Aorta (tissue), 5 donors: ENCODE measurements at regions not wholly inside any gene's neighbourhood (a gene's known extent, or its start where the extent isn't known, plus 50 kb on each side); places are given as distances from the start of the nearest gene placed in this dataset.

Source experiments
- ATAC-seq: fragments of 200-7000 bp; cut with Tn5 transposase; one replicate; pipeline ENCODE4 v1.9.1; 2022; ENCODE audit warnings: moderate library complexity; ENCODE audit not compliant: low FRiP score
- DNase-seq, 2 donors: peaks; one replicate each; pipeline ENCODE4 v3.0.0-alpha.2; 2020
- H3K27ac ChIP-seq, 2 donors: one replicate each; pipeline ENCODE4 v1.5.1; 2013; ENCODE audit warnings: low read length in 2 of 2, mild to moderate bottlenecking in 2 of 2, moderate library complexity in 2 of 2, control low read depth in 1 of 2, inconsistent platforms in 1 of 2, low read depth in 1 of 2
- H3K27me3 ChIP-seq, 2 donors: one replicate each; pipeline ENCODE4 v1.6.1; 2013; ENCODE audit warnings: control low read depth in 1 of 2, low read length in 1 of 2, mild to moderate bottlenecking in 1 of 2, moderate library complexity in 1 of 2; ENCODE audit not compliant: insufficient read depth in 2 of 2, control insufficient read depth in 1 of 2
- H3K36me3 ChIP-seq, 2 donors: one replicate each; pipeline ENCODE4 v1.6.1; 2013; ENCODE audit warnings: control low read depth in 1 of 2, low read length in 1 of 2, mild to moderate bottlenecking in 1 of 2; ENCODE audit not compliant: insufficient read depth in 2 of 2, control insufficient read depth in 1 of 2
- H3K4me1 ChIP-seq, 2 donors: one replicate each; pipeline ENCODE4 v1.6.1; 2013; ENCODE audit warnings: low read length in 2 of 2, control low read depth in 1 of 2, mild to moderate bottlenecking in 1 of 2, moderate library complexity in 1 of 2; ENCODE audit not compliant: insufficient read depth in 2 of 2, control insufficient read depth in 1 of 2
- H3K4me3 ChIP-seq, 2 donors: one replicate each; pipeline ENCODE4 v1.5.1; 2013; ENCODE audit warnings: low read length in 2 of 2, control low read depth in 1 of 2, mild to moderate bottlenecking in 1 of 2
- H3K9me3 ChIP-seq: one replicate; pipeline ENCODE4 v1.6.1; 2013; ENCODE audit warnings: mild to moderate bottlenecking, low read length; ENCODE audit not compliant: control insufficient read depth
- WGBS, 2 donors: extraction: QIAGEN DNeasy Blood & Tissue Kit; methylation state at CpG; one replicate each; pipeline ENCODE4 v1.1.7; 2013; 5-methylcytosine and 5-hydroxymethylcytosine counted together
- intact Hi-C, 2 donors: fragments of 100-400 bp; cut with DNase I; formaldehyde crosslinking; loops; one replicate each; pipeline versions ENCODE4 v1.14.2 to v1.15.0; 2022
- donor health status: healthy with polysubstance abuse.
- donor health status: Bipolar disorder and iron deficiency.
- donor health status: DM: no; HTN: no; CAD: no.
- donor health status: DM: no; HTN: no; CAD: no.
- donor health status: DM: yes; HTN: yes; CAD: no.

- Histone ChIP-seq H3K4me1 (no peaks in the 10 kb centered on the region), H3K4me3 (no peak overlapping the region), H3K27me3 (no peaks in the 10 kb centered on the region), H3K9me3 (no peaks in the 10 kb centered on the region), H3K36me3 (no peaks in the 10 kb centered on the region), H3K27ac (no peak overlapping the region)
- intact Hi-C loops: no loop called here
- WGBS, 2 donors: 93 to 94% methylated on average over 7 of the region's 7 CpGs
- DNase-seq (no peak), ATAC-seq (no peak)
Measured at GRCh38 chr2:11932048-11932512, 185.6 kb downstream of the LPIN1 start.

GRCh38 chr2:11932962-11933361, 186.5 kb downstream of the LPIN1 start:
- 78 to 79% methylated on average over 3 of the region's 3 CpGs for WGBS, 2 donors
- Histone ChIP-seq H3K27ac (no peak overlapping the region), H3K27me3 (no peaks in the 10 kb centered on the region), H3K36me3 (no peaks in the 10 kb centered on the region), H3K4me1 (no peaks in the 10 kb centered on the region), H3K9me3 (no peaks in the 10 kb centered on the region), H3K4me3 (no peak overlapping the region)
- no peak for DNase-seq
- no peak for ATAC-seq
- intact Hi-C loops: no loop called here

- no peak for ATAC-seq
- no peaks in the 10 kb centered on the region for H3K36me3 ChIP-seq
- H3K27ac ChIP-seq: no peak overlapping the region
- no peaks in the 10 kb centered on the region for H3K27me3 ChIP-seq
- no peak overlapping the region for H3K4me3 ChIP-seq
- H3K4me1 ChIP-seq: no peaks in the 10 kb centered on the region
- no peak for DNase-seq
- no peaks in the 10 kb centered on the region for H3K9me3 ChIP-seq
- intact Hi-C loops: no loop called here
- 91 to 96% methylated on average over 3 of the region's 3 CpGs for WGBS, 2 donors
Measured at GRCh38 chr2:11933854-11934253, 187.4 kb downstream of the LPIN1 start.

DNA sequence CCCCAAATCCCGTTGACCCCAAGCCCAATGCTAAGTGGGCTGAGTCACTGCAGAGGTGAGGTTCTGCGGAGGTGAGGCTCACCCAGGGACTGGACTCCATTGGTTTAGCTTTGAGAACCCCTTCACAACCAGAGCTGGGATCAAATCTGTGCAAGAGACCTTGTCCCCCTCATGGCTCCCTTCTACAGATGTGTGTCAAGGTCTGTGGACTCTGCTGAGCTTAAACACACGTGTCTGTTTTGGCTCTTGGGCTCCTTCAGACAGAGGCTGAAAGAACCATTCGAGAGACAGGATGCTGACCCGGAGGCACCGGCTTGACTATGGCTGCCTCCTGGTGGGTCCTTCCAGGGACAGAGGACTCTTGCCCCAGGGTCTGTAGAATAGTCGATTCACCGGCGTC, 190.3 kb downstream of the LPIN1 start:
- no peak for ATAC-seq
- no peaks in the 10 kb centered on the region for H3K9me3 ChIP-seq
- intact Hi-C loops: no loop called here

GRCh38 chr2:11938196-11938595, 191.8 kb downstream of the LPIN1 start:
- 85 to 89% methylated on average over 11 of the region's 11 CpGs for WGBS, 2 donors
- Histone ChIP-seq H3K27ac (no peak overlapping the region), H3K4me1 (no peaks in the 10 kb centered on the region), H3K27me3 (no peaks in the 10 kb centered on the region), H3K36me3 (no peaks in the 10 kb centered on the region), H3K4me3 (no peak overlapping the region), H3K9me3 (no peaks in the 10 kb centered on the region)
- DNase-seq: no peak
- no peak for ATAC-seq
- intact Hi-C loops: no loop called here

More for the DNA sequence above, 190.3 kb downstream of the LPIN1 start:
- H3K27me3 ChIP-seq: no peaks in the 10 kb centered on the region
- no peak overlapping the region for H3K27ac ChIP-seq
- no peaks in the 10 kb centered on the region for H3K4me1 ChIP-seq
- no peaks in the 10 kb centered on the region for H3K36me3 ChIP-seq
- DNase-seq: no peak
- no peak overlapping the region for H3K4me3 ChIP-seq
- 87 to 94% methylated on average over 9 of the region's 9 CpGs for WGBS, 2 donors

DNA sequence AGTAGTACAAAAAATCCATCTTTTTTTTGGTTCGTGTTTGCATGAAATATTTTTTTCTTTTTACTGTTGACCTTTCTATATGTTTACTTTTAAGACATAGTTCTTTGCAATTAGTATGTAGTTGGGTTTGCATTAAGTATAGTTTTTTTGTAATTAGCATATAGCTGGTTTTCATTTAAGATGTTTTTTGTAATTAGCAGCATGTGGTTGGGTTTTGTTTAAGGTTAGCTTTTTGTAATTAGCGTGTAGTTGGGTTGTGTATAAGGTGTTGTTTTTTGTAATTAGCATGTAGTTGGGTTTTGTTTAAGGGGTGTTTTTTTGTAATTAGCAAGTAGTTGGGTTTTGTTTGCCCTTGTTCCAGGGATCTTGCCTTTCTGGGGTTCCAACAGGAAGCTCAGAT, 193.1 kb downstream of the LPIN1 start:
- no peak overlapping the region for H3K4me3 ChIP-seq
- H3K36me3 ChIP-seq: no peaks in the 10 kb centered on the region
- DNase-seq (no peak), ATAC-seq (no peak)
- WGBS, 2 donors: 78 to 87% methylated on average over 2 of the region's 2 CpGs
- no peaks in the 10 kb centered on the region for H3K9me3 ChIP-seq
- no peaks in the 10 kb centered on the region for H3K27me3 ChIP-seq
- intact Hi-C loops: no loop called here
- H3K27ac ChIP-seq: no peak overlapping the region
- no peaks in the 10 kb centered on the region for H3K4me1 ChIP-seq

DNA sequence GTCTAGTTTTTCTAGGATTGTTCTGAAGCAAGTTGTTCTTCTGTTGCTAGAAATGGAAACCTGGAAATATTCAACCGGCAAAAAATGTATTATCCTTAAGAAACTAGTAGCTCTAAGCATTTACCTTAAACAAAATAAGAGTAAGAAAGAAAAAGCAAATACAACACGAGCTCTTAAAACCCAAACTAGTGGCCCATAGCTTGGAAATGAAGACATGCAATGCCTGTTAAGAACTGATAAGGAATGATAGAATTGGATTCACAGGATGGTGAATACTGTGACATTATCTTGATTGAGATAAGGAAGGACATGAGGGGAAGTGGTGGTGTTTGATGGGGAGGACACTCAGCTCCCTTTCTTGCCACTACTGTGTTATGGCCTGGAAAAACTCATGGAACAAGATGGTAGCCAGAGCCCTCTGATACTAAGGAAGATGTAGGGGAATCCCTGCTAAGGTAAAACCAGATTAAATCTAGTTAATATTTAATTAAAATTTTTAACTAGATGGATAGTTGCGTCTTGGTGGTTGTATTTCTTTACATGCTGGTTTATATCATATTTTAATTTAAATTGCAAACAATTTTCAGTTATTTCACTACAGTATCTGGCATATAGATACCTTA, 193.8 kb downstream of the LPIN1 start:
- 92% methylated on average over 3 of the region's 3 CpGs for WGBS, 2 donors

DNA sequence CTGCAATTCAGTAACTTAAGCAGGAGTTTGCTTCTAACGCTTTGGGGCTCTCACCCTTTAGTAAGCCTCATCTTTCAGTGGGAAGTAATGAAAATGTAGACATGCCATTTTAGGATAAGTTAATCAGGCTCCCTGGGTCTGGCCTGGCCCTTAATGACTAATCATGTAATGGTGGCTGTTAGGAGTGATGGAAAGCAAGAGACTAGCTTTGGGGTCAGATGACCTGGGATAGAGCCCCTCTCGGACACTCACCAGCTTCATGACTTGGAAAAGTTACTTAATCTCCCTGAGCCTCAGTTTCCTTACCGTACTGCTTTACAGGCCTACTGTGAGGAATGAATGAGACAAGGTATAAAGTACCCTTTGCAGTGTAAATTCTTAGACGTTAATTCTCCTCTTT, 194.4 kb downstream of the LPIN1 start:
- no peaks in the 10 kb centered on the region for H3K36me3 ChIP-seq
- no peaks in the 10 kb centered on the region for H3K27me3 ChIP-seq
- no peaks in the 10 kb centered on the region for H3K9me3 ChIP-seq
- 83 to 90% methylated on average over 4 of the region's 4 CpGs for WGBS, 2 donors
- H3K4me1 ChIP-seq: no peaks in the 10 kb centered on the region
- intact Hi-C loops: no loop called here
- ATAC-seq (no peak), DNase-seq (no peak)
- no peak overlapping the region for H3K27ac ChIP-seq
- no peak overlapping the region for H3K4me3 ChIP-seq

More for the DNA sequence above, 193.8 kb downstream of the LPIN1 start:
- no peaks in the 10 kb centered on the region for H3K36me3 ChIP-seq
- ATAC-seq (no peak), DNase-seq (no peak)
- H3K9me3 ChIP-seq: no peaks in the 10 kb centered on the region
- intact Hi-C loops: no loop called here
- no peak overlapping the region for H3K27ac ChIP-seq
- no peaks in the 10 kb centered on the region for H3K4me1 ChIP-seq
- no peak overlapping the region for H3K4me3 ChIP-seq
- no peaks in the 10 kb centered on the region for H3K27me3 ChIP-seq
